WTC11 (cell line): ENCODE measurements at regions not wholly inside any gene's neighbourhood (a gene's known extent, or its start where the extent isn't known, plus 50 kb on each side); places are given as distances from the start of the nearest gene placed in this dataset.

ENCODE experiments used
- ATAC-seq: fragments of 200-7000 bp; cut with Tn5 transposase; 2 replicates; pipeline ENCODE4 v1.10.0; 2021; ENCODE audit warnings: mild to moderate bottlenecking, moderate library complexity
- CTCF ChIA-PET: fragments of 300-600 bp; sonication (Branson Sonifier 250); formaldehyde crosslinking; loops from one replicate; lab custom pipeline; 2021; ENCODE audit warnings: antibody characterized with exemption; lab: Charles Lee
- POLR2A ChIA-PET: fragments of 350-600 bp; sonication (Branson Sonifier 250); formaldehyde crosslinking; loops from one replicate; lab custom pipeline; 2021; ENCODE audit warnings: antibody characterized with exemption; lab: Charles Lee
- DNase-seq: peaks from one replicate; pipeline ENCODE4 v3.0.0; 2021; ENCODE audit warnings: low spot score
- H3K27ac Mint-ChIP-seq: 2 replicates; pipeline ENCODE4 v1.8.0; 2021; ENCODE audit warnings: mixed read lengths
- H3K27me3 Mint-ChIP-seq: 2 replicates; pipeline ENCODE4 v1.8.0; 2021; ENCODE audit warnings: low read depth, mild to moderate bottlenecking, moderate library complexity, mixed read lengths
- H3K36me3 Mint-ChIP-seq: 2 replicates; pipeline ENCODE4 v1.8.0; 2021; ENCODE audit warnings: mixed read lengths
- H3K4me1 Mint-ChIP-seq: 2 replicates; pipeline ENCODE4 v1.8.0; 2022; ENCODE audit warnings: mixed read lengths
- H3K4me3 Mint-ChIP-seq: 2 replicates; pipeline ENCODE4 v1.8.0; 2021; ENCODE audit warnings: mild to moderate bottlenecking, moderate library complexity, mixed read lengths
- H3K9me3 Mint-ChIP-seq: 2 replicates; pipeline ENCODE4 v1.8.0; 2021; ENCODE audit warnings: mixed read lengths
- ATF1 ChIP-seq: sonication (generic); formaldehyde crosslinking; IDR thresholded peaks from 2 replicates; pipeline ENCODE4 v1.8.1; 2023; ENCODE audit warnings: mild to moderate bottlenecking, moderate library complexity, missing genetic modification reagents
- CBFB ChIP-seq: sonication (generic); formaldehyde crosslinking; IDR thresholded peaks from 2 replicates; pipeline ENCODE4 v1.8.1; 2022; ENCODE audit warnings: mild to moderate bottlenecking, low read depth, missing genetic modification reagents
- ELF4 ChIP-seq: sonication (generic); formaldehyde crosslinking; IDR thresholded peaks from 2 replicates; pipeline ENCODE4 v1.8.1; 2022; ENCODE audit warnings: low read depth, mild to moderate bottlenecking, moderate library complexity, missing genetic modification reagents
- EMX1 ChIP-seq: fragments of 250-450 bp; sonication (Bioruptor Pico); IDR thresholded peaks from 2 replicates; pipeline ENCODE4 v1.8.0; 2021; ENCODE audit warnings: mild to moderate bottlenecking
- ESRRA ChIP-seq: sonication (generic); formaldehyde crosslinking; IDR thresholded peaks from 2 replicates; pipeline ENCODE4 v1.8.1; 2022; ENCODE audit warnings: mild to moderate bottlenecking, missing genetic modification reagents, borderline replicate concordance
- FOXJ3 ChIP-seq: sonication (generic); formaldehyde crosslinking; IDR thresholded peaks from 2 replicates; pipeline ENCODE4 v1.9.0; 2021; ENCODE audit warnings: missing genetic modification reagents, mild to moderate bottlenecking, borderline replicate concordance
- GTF2I ChIP-seq: fragments of 250-450 bp; sonication (Bioruptor Pico); conservative IDR thresholded peaks from 2 replicates; pipeline ENCODE4 v1.4.0; 2021; ENCODE audit warnings: mild to moderate bottlenecking
- OVOL2 ChIP-seq: fragments of 250-450 bp; sonication (Bioruptor Pico); IDR thresholded peaks from 2 replicates; pipeline ENCODE4 v1.9.0; 2021; ENCODE audit warnings: mild to moderate bottlenecking, borderline replicate concordance
- SMAD3 ChIP-seq: sonication (generic); formaldehyde crosslinking; IDR thresholded peaks from 2 replicates; pipeline ENCODE4 v1.8.0; 2022; ENCODE audit warnings: missing genetic modification reagents, mild to moderate bottlenecking, borderline replicate concordance
- ZNF396 ChIP-seq: fragments of 250-450 bp; sonication (Bioruptor Pico); IDR thresholded peaks from 2 replicates; pipeline ENCODE4 v1.8.0; 2021; ENCODE audit warnings: mild to moderate bottlenecking, moderate library complexity, borderline replicate concordance
- ZNF423 ChIP-seq: fragments of 250-450 bp; sonication (Bioruptor Pico); IDR thresholded peaks from 2 replicates; pipeline ENCODE4 v2.1.2; 2022; ENCODE audit warnings: mild to moderate bottlenecking, moderate library complexity
- ZNF671 ChIP-seq: fragments of 250-450 bp; sonication (Bioruptor Pico); IDR thresholded peaks from 2 replicates; pipeline ENCODE4 v1.8.0; 2021; ENCODE audit warnings: mild to moderate bottlenecking
- TF ChIP-seq, protein P1 (sequence below): sonication (generic); formaldehyde crosslinking; IDR thresholded peaks from 2 replicates; pipeline ENCODE4 v1.8.1; 2023; ENCODE audit warnings: mild to moderate bottlenecking, missing genetic modification reagents
- TF ChIP-seq, protein P2 (sequence below): sonication (generic); formaldehyde crosslinking; IDR thresholded peaks from 2 replicates; pipeline ENCODE4 v1.8.1; 2023; ENCODE audit warnings: mild to moderate bottlenecking, moderate library complexity, missing genetic modification reagents
- TF ChIP-seq, protein P3 (sequence below): sonication (generic); formaldehyde crosslinking; IDR thresholded peaks from 2 replicates; pipeline ENCODE4 v1.8.1; 2023; ENCODE audit warnings: mild to moderate bottlenecking, missing genetic modification reagents, moderate library complexity
- TF ChIP-seq, protein P4 (sequence below): fragments of 250-450 bp; sonication (Bioruptor Pico); IDR thresholded peaks from 2 replicates; pipeline ENCODE4 v1.9.0; 2021; ENCODE audit warnings: mild to moderate bottlenecking, borderline replicate concordance
- TF ChIP-seq, protein P5 (sequence below): fragments of 250-450 bp; sonication (Bioruptor Pico); IDR thresholded peaks from 2 replicates; pipeline ENCODE4 v1.9.0; 2021; ENCODE audit warnings: mild to moderate bottlenecking
- TF ChIP-seq, protein P6 (sequence below): sonication (generic); formaldehyde crosslinking; IDR thresholded peaks from 2 replicates; pipeline ENCODE4 v1.8.0; 2022; ENCODE audit warnings: mild to moderate bottlenecking, missing genetic modification reagents
- TF ChIP-seq, protein P7 (sequence below): sonication (generic); formaldehyde crosslinking; IDR thresholded peaks from 2 replicates; pipeline ENCODE4 v1.8.0; 2022; ENCODE audit warnings: missing genetic modification reagents

DNA sequence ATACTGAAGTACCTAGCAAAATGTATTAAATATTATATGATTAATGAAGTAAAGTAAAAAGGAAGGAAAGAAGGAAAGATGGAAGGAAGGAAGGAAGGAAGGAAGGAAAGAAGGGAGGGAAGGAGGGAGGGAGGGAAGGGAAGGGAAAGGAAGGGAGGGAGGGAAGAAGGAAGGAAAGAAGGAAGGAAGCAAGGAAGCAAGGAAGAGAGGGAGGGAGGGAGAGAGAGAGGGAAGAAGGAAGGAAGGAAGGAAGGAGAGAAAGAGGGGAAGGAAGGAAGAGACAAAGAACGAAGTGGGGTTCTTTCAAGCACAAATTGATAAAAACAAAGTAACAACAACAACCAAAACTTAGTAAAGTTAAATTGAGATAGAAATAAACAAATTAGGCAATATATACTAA lies 622.3 kb upstream of the ADGRB3 start:
- ChIA-PET CTCF (no interaction called here), POLR2A (no interaction called here)
- Mint-ChIP-seq H3K27ac (no peak overlapping the region), H3K36me3 (no peaks in the 10 kb centered on the region), H3K4me3 (no peak overlapping the region), H3K4me1 (peaks cover 16% of the 10 kb centered on the region), H3K27me3 (no peaks in the 10 kb centered on the region), H3K9me3 (no peaks in the 10 kb centered on the region)
- DNase-seq (no peak), ATAC-seq (no peak)
- no peak for TF ChIP-seq ESRRA (CRISPR knock-in tag)
- TF ChIP-seq CBFB (CRISPR knock-in tag) = no peak
- TF ChIP-seq, protein P1, sequence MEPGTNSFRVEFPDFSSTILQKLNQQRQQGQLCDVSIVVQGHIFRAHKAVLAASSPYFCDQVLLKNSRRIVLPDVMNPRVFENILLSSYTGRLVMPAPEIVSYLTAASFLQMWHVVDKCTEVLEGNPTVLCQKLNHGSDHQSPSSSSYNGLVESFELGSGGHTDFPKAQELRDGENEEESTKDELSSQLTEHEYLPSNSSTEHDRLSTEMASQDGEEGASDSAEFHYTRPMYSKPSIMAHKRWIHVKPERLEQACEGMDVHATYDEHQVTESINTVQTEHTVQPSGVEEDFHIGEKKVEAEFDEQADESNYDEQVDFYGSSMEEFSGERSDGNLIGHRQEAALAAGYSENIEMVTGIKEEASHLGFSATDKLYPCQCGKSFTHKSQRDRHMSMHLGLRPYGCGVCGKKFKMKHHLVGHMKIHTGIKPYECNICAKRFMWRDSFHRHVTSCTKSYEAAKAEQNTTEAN (CRISPR knock-in tag) = no peak
- TF ChIP-seq ATF1 (CRISPR knock-in tag) = no peak
- no peak for TF ChIP-seq SMAD3 (CRISPR knock-in tag)
- TF ChIP-seq, protein P2, sequence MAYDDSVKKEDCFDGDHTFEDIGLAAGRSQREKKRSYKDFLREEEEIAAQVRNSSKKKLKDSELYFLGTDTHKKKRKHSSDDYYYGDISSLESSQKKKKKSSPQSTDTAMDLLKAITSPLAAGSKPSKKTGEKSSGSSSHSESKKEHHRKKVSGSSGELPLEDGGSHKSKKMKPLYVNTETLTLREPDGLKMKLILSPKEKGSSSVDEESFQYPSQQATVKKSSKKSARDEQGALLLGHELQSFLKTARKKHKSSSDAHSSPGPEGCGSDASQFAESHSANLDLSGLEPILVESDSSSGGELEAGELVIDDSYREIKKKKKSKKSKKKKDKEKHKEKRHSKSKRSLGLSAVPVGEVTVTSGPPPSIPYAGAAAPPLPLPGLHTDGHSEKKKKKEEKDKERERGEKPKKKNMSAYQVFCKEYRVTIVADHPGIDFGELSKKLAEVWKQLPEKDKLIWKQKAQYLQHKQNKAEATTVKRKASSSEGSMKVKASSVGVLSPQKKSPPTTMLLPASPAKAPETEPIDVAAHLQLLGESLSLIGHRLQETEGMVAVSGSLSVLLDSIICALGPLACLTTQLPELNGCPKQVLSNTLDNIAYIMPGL = no peak
- TF ChIP-seq, protein P3, sequence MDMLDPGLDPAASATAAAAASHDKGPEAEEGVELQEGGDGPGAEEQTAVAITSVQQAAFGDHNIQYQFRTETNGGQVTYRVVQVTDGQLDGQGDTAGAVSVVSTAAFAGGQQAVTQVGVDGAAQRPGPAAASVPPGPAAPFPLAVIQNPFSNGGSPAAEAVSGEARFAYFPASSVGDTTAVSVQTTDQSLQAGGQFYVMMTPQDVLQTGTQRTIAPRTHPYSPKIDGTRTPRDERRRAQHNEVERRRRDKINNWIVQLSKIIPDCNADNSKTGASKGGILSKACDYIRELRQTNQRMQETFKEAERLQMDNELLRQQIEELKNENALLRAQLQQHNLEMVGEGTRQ (CRISPR knock-in tag) = no peak
- no peak for TF ChIP-seq ZNF396 (CRISPR knock-in tag)
- TF ChIP-seq, protein P4, sequence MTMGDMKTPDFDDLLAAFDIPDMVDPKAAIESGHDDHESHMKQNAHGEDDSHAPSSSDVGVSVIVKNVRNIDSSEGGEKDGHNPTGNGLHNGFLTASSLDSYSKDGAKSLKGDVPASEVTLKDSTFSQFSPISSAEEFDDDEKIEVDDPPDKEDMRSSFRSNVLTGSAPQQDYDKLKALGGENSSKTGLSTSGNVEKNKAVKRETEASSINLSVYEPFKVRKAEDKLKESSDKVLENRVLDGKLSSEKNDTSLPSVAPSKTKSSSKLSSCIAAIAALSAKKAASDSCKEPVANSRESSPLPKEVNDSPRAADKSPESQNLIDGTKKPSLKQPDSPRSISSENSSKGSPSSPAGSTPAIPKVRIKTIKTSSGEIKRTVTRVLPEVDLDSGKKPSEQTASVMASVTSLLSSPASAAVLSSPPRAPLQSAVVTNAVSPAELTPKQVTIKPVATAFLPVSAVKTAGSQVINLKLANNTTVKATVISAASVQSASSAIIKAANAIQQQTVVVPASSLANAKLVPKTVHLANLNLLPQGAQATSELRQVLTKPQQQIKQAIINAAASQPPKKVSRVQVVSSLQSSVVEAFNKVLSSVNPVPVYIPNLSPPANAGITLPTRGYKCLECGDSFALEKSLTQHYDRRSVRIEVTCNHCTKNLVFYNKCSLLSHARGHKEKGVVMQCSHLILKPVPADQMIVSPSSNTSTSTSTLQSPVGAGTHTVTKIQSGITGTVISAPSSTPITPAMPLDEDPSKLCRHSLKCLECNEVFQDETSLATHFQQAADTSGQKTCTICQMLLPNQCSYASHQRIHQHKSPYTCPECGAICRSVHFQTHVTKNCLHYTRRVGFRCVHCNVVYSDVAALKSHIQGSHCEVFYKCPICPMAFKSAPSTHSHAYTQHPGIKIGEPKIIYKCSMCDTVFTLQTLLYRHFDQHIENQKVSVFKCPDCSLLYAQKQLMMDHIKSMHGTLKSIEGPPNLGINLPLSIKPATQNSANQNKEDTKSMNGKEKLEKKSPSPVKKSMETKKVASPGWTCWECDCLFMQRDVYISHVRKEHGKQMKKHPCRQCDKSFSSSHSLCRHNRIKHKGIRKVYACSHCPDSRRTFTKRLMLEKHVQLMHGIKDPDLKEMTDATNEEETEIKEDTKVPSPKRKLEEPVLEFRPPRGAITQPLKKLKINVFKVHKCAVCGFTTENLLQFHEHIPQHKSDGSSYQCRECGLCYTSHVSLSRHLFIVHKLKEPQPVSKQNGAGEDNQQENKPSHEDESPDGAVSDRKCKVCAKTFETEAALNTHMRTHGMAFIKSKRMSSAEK (CRISPR knock-in tag) = no peak
- TF ChIP-seq, protein P5, sequence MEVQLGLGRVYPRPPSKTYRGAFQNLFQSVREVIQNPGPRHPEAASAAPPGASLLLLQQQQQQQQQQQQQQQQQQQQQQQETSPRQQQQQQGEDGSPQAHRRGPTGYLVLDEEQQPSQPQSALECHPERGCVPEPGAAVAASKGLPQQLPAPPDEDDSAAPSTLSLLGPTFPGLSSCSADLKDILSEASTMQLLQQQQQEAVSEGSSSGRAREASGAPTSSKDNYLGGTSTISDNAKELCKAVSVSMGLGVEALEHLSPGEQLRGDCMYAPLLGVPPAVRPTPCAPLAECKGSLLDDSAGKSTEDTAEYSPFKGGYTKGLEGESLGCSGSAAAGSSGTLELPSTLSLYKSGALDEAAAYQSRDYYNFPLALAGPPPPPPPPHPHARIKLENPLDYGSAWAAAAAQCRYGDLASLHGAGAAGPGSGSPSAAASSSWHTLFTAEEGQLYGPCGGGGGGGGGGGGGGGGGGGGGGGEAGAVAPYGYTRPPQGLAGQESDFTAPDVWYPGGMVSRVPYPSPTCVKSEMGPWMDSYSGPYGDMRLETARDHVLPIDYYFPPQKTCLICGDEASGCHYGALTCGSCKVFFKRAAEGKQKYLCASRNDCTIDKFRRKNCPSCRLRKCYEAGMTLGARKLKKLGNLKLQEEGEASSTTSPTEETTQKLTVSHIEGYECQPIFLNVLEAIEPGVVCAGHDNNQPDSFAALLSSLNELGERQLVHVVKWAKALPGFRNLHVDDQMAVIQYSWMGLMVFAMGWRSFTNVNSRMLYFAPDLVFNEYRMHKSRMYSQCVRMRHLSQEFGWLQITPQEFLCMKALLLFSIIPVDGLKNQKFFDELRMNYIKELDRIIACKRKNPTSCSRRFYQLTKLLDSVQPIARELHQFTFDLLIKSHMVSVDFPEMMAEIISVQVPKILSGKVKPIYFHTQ = no peak
- no peak for TF ChIP-seq GTF2I (CRISPR knock-in tag)

DNA sequence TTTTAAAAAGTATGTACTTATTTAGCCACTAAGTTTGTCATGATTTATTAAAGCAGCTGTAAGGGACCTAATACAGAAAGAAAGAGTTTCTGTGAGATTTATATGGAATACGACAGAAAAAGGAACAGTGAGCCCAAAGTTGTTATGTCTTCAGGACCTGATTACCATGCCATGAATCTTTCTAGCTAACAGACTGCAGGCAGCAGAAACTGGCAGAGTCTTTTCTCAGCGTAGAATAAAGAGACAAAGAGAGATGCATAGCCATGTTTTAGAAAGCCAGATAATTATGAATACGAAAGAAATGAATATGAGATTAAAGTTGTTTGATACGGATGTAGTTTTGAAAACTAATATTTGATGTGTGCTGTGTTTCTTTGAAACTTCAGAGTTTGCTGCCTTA lies 624.1 kb upstream of the ADGRB3 start:
- CTCF ChIA-PET = no interaction called here
- TF ChIP-seq ZNF423 (no peak), GTF2I (CRISPR knock-in tag) (no peak), OVOL2 (CRISPR knock-in tag) (no peak), ELF4 (CRISPR knock-in tag) (no peak), ZNF671 (CRISPR knock-in tag) (no peak), FOXJ3 (CRISPR knock-in tag) (no peak), EMX1 (no peak)
- TF ChIP-seq, protein P6, sequence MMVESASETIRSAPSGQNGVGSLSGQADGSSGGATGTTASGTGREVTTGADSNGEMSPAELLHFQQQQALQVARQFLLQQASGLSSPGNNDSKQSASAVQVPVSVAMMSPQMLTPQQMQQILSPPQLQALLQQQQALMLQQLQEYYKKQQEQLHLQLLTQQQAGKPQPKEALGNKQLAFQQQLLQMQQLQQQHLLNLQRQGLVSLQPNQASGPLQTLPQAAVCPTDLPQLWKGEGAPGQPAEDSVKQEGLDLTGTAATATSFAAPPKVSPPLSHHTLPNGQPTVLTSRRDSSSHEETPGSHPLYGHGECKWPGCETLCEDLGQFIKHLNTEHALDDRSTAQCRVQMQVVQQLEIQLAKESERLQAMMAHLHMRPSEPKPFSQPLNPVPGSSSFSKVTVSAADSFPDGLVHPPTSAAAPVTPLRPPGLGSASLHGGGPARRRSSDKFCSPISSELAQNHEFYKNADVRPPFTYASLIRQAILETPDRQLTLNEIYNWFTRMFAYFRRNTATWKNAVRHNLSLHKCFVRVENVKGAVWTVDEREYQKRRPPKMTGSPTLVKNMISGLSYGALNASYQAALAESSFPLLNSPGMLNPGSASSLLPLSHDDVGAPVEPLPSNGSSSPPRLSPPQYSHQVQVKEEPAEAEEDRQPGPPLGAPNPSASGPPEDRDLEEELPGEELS (CRISPR knock-in tag) = no peak
- TF ChIP-seq, protein P7, sequence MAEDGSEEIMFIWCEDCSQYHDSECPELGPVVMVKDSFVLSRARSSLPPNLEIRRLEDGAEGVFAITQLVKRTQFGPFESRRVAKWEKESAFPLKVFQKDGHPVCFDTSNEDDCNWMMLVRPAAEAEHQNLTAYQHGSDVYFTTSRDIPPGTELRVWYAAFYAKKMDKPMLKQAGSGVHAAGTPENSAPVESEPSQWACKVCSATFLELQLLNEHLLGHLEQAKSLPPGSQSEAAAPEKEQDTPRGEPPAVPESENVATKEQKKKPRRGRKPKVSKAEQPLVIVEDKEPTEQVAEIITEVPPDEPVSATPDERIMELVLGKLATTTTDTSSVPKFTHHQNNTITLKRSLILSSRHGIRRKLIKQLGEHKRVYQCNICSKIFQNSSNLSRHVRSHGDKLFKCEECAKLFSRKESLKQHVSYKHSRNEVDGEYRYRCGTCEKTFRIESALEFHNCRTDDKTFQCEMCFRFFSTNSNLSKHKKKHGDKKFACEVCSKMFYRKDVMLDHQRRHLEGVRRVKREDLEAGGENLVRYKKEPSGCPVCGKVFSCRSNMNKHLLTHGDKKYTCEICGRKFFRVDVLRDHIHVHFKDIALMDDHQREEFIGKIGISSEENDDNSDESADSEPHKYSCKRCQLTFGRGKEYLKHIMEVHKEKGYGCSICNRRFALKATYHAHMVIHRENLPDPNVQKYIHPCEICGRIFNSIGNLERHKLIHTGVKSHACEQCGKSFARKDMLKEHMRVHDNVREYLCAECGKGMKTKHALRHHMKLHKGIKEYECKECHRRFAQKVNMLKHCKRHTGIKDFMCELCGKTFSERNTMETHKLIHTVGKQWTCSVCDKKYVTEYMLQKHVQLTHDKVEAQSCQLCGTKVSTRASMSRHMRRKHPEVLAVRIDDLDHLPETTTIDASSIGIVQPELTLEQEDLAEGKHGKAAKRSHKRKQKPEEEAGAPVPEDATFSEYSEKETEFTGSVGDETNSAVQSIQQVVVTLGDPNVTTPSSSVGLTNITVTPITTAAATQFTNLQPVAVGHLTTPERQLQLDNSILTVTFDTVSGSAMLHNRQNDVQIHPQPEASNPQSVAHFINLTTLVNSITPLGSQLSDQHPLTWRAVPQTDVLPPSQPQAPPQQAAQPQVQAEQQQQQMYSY (CRISPR knock-in tag) = no peak

More for the DNA sequence above, 624.1 kb upstream of the ADGRB3 start:
- Mint-ChIP-seq H3K9me3 (no peaks in the 10 kb centered on the region), H3K27ac (no peak overlapping the region), H3K27me3 (no peaks in the 10 kb centered on the region), H3K4me1 (peaks cover 15% of the 10 kb centered on the region), H3K36me3 (no peaks in the 10 kb centered on the region), H3K4me3 (no peak overlapping the region)
- ATAC-seq = no peak
- DNase-seq = no peak
- POLR2A ChIA-PET = no interaction called here
